Endodermal cell (in vitro differentiated cells): ENCODE measurements at regions not wholly inside any gene's neighbourhood (a gene's known extent, or its start where the extent isn't known, plus 50 kb on each side); places are given as distances from the start of the nearest gene placed in this dataset.

ENCODE experiments used
- DNase-seq: peaks from one replicate; pipeline ENCODE4 v3.0.0-alpha.2; 2017
- H3K27ac ChIP-seq: 2 replicates; pipeline ENCODE4 v1.5.1; 2013; ENCODE audit warnings: mild to moderate bottlenecking, low read depth, low read length, moderate library complexity
- H3K27me3 ChIP-seq: 2 replicates; pipeline ENCODE4 v1.6.1; 2013; ENCODE audit warnings: mild to moderate bottlenecking, low read length, moderate library complexity; ENCODE audit not compliant: insufficient read depth, control insufficient read depth, poor library complexity, severe bottlenecking
- H3K36me3 ChIP-seq: 2 replicates; pipeline ENCODE4 v1.7.0; 2013; ENCODE audit warnings: mild to moderate bottlenecking, low read length, moderate library complexity; ENCODE audit not compliant: control insufficient read depth, insufficient read depth
- H3K4me1 ChIP-seq: one replicate; pipeline ENCODE4 v1.7.0; 2013; ENCODE audit warnings: low read length; ENCODE audit not compliant: control insufficient read depth, insufficient read depth
- H3K4me3 ChIP-seq: 2 replicates; pipeline ENCODE4 v1.5.1; 2013; ENCODE audit warnings: mild to moderate bottlenecking, low read length, moderate library complexity
- H3K9ac ChIP-seq: 2 replicates; pipeline ENCODE4 v1.6.1; 2013; ENCODE audit warnings: mild to moderate bottlenecking, low read length, moderate library complexity; ENCODE audit not compliant: poor library complexity, severe bottlenecking; ENCODE audit errors: extremely low read depth
- H3K9me3 ChIP-seq: 2 replicates; pipeline ENCODE4 v1.6.1; 2013; ENCODE audit warnings: mild to moderate bottlenecking, low read length, moderate library complexity; ENCODE audit not compliant: control insufficient read depth
- H3K27ac Mint-ChIP-seq: 2 replicates; pipeline ENCODE4 v1.8.0; 2020; ENCODE audit warnings: mixed read lengths
- H3K27me3 Mint-ChIP-seq: 2 replicates; pipeline ENCODE4 v1.8.0; 2021; ENCODE audit warnings: mild to moderate bottlenecking, mixed read lengths; ENCODE audit not compliant: insufficient read depth
- H3K36me3 Mint-ChIP-seq: 2 replicates; pipeline ENCODE4 v1.8.0; 2020; ENCODE audit warnings: low read depth, mixed read lengths
- H3K4me1 Mint-ChIP-seq: 2 replicates; pipeline ENCODE4 v1.8.0; 2020; ENCODE audit warnings: mixed read lengths
- H3K4me3 Mint-ChIP-seq: 2 replicates; pipeline ENCODE4 v1.8.0; 2020; ENCODE audit warnings: mild to moderate bottlenecking, moderate library complexity, mixed read lengths
- H3K9me3 Mint-ChIP-seq: 2 replicates; pipeline ENCODE4 v1.8.0; 2020; ENCODE audit warnings: mild to moderate bottlenecking, mixed read lengths
- WGBS, 2 experiments: methylation state at CpG; one replicate each; pipeline versions ENCODE4 v1.1.5 to v1.1.7; 2013; ENCODE audit warnings: missing lambda C conversion rate in 2 of 2, mixed read lengths in 1 of 2; ENCODE audit not compliant: insufficient coverage in 1 of 2, insufficient read length in 1 of 2; 5-methylcytosine and 5-hydroxymethylcytosine counted together
- TF ChIP-seq, protein P1 (sequence below): fragments of 200-600 bp; sonication (generic); conservative IDR thresholded peaks from 2 replicates; pipeline ENCODE4 v1.5.0; 2021; ENCODE audit warnings: antibody characterized with exemption, mild to moderate bottlenecking

DNA sequence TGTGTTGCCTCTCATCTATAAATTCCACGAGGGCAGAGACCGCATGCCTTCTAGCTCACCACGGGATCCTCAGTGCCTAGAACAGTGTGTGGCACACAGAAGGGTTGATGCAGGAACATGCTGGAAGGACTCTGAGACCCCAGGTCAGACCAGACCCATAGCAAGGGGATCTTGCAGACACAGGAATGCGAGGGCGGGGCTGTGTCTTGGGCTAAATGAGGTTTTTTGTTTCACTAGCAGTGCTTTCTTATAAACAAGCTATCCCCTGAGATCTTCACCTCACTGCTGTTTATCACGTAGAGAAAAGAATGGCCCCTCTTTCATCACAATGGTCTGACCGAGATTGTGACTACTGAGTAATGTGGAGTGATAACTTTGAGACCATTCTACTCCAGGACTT, 122.4 kb downstream of the IRX2 start:
- H3K9me3 ChIP-seq = no peaks in the 10 kb centered on the region
- no peak overlapping the region for H3K9ac ChIP-seq
- H3K27ac ChIP-seq = no peak overlapping the region
- Mint-ChIP-seq H3K4me3 (no peak overlapping the region), H3K4me1 (peaks cover 5% of the 10 kb centered on the region), H3K27ac (no peak overlapping the region), H3K27me3 (peaks cover 9% of the 10 kb centered on the region), H3K36me3 (no peaks in the 10 kb centered on the region), H3K9me3 (no peaks in the 10 kb centered on the region)
- no peaks in the 10 kb centered on the region for H3K36me3 ChIP-seq
- TF ChIP-seq, protein P1, sequence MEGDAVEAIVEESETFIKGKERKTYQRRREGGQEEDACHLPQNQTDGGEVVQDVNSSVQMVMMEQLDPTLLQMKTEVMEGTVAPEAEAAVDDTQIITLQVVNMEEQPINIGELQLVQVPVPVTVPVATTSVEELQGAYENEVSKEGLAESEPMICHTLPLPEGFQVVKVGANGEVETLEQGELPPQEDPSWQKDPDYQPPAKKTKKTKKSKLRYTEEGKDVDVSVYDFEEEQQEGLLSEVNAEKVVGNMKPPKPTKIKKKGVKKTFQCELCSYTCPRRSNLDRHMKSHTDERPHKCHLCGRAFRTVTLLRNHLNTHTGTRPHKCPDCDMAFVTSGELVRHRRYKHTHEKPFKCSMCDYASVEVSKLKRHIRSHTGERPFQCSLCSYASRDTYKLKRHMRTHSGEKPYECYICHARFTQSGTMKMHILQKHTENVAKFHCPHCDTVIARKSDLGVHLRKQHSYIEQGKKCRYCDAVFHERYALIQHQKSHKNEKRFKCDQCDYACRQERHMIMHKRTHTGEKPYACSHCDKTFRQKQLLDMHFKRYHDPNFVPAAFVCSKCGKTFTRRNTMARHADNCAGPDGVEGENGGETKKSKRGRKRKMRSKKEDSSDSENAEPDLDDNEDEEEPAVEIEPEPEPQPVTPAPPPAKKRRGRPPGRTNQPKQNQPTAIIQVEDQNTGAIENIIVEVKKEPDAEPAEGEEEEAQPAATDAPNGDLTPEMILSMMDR = no peak
- no peak overlapping the region for H3K4me3 ChIP-seq
- no peaks in the 10 kb centered on the region for H3K27me3 ChIP-seq
- 67 to 100% methylated on average over 1 to 6 of the region's 7 CpGs for WGBS, 2 experiments
- no peaks in the 10 kb centered on the region for H3K4me1 ChIP-seq
- peak; percentile 66 for DNase-seq

DNA sequence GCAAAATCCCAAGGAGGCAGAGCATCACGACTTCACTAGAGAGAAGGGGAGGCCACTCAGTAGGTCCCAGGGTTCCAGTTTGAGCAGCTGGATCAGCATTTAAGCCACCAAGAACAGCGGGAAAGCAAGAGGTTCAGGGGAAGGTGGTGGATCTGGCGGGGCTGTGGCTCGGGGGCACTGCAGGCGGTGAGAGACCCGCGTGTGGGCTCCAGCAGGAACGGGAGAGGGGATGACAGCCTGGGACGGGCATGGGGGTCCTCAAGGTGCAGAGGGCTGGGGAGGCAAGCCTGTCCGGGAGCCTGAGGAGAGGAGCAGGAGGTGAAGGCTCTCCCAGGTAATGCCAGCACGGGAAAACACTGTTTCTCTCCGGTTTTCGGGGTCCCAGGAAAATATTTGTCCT, 123.6 kb downstream of the IRX2 start:
- Histone ChIP-seq H3K27me3 (no peaks in the 10 kb centered on the region), H3K27ac (no peak overlapping the region), H3K9ac (no peak overlapping the region), H3K36me3 (no peaks in the 10 kb centered on the region), H3K9me3 (no peaks in the 10 kb centered on the region), H3K4me3 (no peak overlapping the region), H3K4me1 (no peaks in the 10 kb centered on the region)
- Mint-ChIP-seq H3K36me3 (no peaks in the 10 kb centered on the region), H3K27ac (no peak overlapping the region), H3K4me3 (no peak overlapping the region), H3K27me3 (peaks cover 9% of the 10 kb centered on the region), H3K4me1 (peaks cover 5% of the 10 kb centered on the region), H3K9me3 (no peaks in the 10 kb centered on the region)
- TF ChIP-seq, protein P1 = no peak
- no peak for DNase-seq
- WGBS, 2 experiments = 94 to 98% methylated on average over 5 to 13 of the region's 13 CpGs

DNA sequence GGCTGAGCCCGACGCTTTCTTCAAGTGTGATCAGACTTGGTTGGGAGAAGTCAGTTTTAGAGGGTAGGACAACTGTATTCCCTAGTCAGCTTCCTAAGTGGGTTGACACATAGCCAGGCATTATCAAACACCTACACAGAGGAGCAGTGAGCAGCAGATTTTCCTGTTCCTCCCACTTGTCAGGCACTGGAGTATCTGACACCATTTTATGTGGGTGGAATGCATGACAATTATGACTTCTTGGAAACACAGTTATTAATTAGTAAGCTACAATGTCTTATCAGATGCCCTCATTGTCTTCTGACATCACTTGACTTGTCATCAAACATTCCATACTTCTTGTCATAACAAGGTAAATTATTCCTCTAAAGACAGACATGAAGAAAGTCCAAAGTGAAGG, 124.9 kb downstream of the IRX2 start:
- H3K4me3 ChIP-seq = no peak overlapping the region
- no peak for DNase-seq
- no peak overlapping the region for H3K9ac ChIP-seq
- TF ChIP-seq, protein P1 = no peak
- 96% methylated on average over 2 of the region's 2 CpGs; no CpG with 5 or more reads in 1 of the 2 experiments for WGBS, 2 experiments
- no peaks in the 10 kb centered on the region for H3K9me3 Mint-ChIP-seq
- H3K9me3 ChIP-seq = no peaks in the 10 kb centered on the region
- no peaks in the 10 kb centered on the region for H3K27me3 ChIP-seq
- no peak overlapping the region for H3K27ac ChIP-seq
- peaks cover 5% of the 10 kb centered on the region for H3K4me1 Mint-ChIP-seq
- no peaks in the 10 kb centered on the region for H3K36me3 Mint-ChIP-seq
- peaks cover 6% of the 10 kb centered on the region for H3K27me3 Mint-ChIP-seq
- H3K4me3 Mint-ChIP-seq = no peak overlapping the region
- no peak overlapping the region for H3K27ac Mint-ChIP-seq
- H3K36me3 ChIP-seq = no peaks in the 10 kb centered on the region
- H3K4me1 ChIP-seq = no peaks in the 10 kb centered on the region
